SK-N-MC (cell line): ENCODE measurements at regions not wholly inside any gene's neighbourhood (a gene's known extent, or its start where the extent isn't known, plus 50 kb on each side); places are given as distances from the start of the nearest gene placed in this dataset.

ENCODE experiments used
- DNase-seq: peaks from one replicate; pipeline ENCODE4 v3.0.0-alpha.2; 2011; ENCODE audit warnings: low read depth, low spot score
- H3K27ac ChIP-seq: fragments of 200-600 bp; sonication (generic); 2 replicates; pipeline ENCODE4 v1.5.1; 2016; ENCODE audit warnings: mixed run types
- H3K36me3 ChIP-seq: fragments of 200-600 bp; sonication (generic); 2 replicates; pipeline ENCODE4 v1.6.1; 2017; ENCODE audit warnings: antibody characterized with exemption, low read length, mixed read lengths; ENCODE audit not compliant: insufficient read depth
- H3K4me3 ChIP-seq: fragments of 200-600 bp; sonication (generic); 2 replicates; pipeline ENCODE4 v1.5.1; 2016
- H3K9ac ChIP-seq: fragments of 200-600 bp; sonication (generic); 2 replicates; pipeline ENCODE4 v1.8.0; 2017; ENCODE audit warnings: mixed run types, mixed read lengths; ENCODE audit not compliant: insufficient read length
- H3K9me3 ChIP-seq: fragments of 200-600 bp; sonication (generic); 2 replicates; pipeline ENCODE4 v1.6.1; 2017; ENCODE audit warnings: low read depth, mild to moderate bottlenecking, antibody characterized with exemption, low read length, moderate library complexity, mixed read lengths
- EZH2 ChIP-seq: fragments of 200-600 bp; sonication (generic); IDR thresholded peaks from one replicate; pipeline ENCODE4 v1.6.1; 2017; ENCODE audit warnings: antibody characterized with exemption
- FOXP2 ChIP-seq: optimal IDR thresholded peaks from 2 replicates; pipeline ENCODE3; 2011; ENCODE audit warnings: mild to moderate bottlenecking, moderate library complexity; ENCODE audit not compliant: insufficient read depth; ENCODE audit errors: extremely low read length, control extremely low read depth
- POLR2AphosphoS5 ChIP-seq: IDR thresholded peaks from 2 replicates; pipeline ENCODE4 v1.6.1; 2012; ENCODE audit warnings: mild to moderate bottlenecking, low read depth, low read length, borderline replicate concordance

- H3K36me3 ChIP-seq = no peaks in the 10 kb centered on the region
- DNase-seq = no peak
- H3K9me3 ChIP-seq = no peaks in the 10 kb centered on the region
- TF ChIP-seq POLR2AphosphoS5 = no peak
- no peak for TF ChIP-seq FOXP2
- no peak for TF ChIP-seq EZH2
- H3K9ac ChIP-seq = no peak overlapping the region
- H3K4me3 ChIP-seq = no peak overlapping the region
- H3K27ac ChIP-seq = no peak overlapping the region
Observed at GRCh38 chr4:151564321-151564720, 155.3 kb downstream of the FHIP1A start.

DNA sequence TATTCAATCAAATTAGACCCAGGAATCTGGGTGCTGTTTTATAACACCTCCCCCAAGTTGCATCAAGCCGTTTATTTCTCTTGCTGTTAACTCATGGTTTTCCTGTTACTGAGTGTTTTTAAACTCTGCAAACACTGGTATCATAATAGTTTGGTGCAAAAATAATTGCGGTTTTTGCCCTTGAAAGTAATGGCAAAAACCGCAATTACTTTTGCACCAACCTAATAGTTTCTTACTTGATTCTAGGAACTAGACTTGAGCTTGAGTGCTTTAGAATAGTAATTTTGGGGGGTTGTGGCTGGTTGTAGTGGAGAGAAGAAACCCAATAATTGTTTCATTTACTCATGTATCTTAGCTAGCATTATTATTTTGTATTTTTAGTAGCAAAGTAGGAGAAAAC, 156.6 kb downstream of the FHIP1A start:
- no peak overlapping the region for H3K4me3 ChIP-seq
- no peak for TF ChIP-seq FOXP2
- no peak for DNase-seq

DNA sequence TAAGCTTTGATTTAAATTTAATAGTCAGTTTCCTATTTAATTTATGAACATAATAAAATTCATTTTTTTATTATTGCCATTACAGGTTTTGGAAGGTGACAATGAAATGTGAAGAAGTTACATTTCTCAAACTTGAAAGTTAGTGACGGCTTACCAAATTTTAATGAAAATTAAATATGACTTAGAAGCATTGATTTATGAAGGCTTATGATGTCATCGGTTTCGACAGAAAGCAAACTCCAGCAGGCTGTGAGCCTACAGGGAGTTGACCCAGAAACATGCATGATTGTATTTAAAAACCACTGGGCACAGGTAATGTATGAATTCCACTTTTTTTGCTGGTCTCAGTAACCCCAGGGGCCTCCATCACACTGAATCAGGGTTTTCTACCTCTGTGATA, 157.1 kb downstream of the FHIP1A start:
- TF ChIP-seq FOXP2 = no peak
- no peak for TF ChIP-seq EZH2
- TF ChIP-seq POLR2AphosphoS5 = no peak
- no peak overlapping the region for H3K4me3 ChIP-seq
- H3K27ac ChIP-seq = no peak overlapping the region
- H3K36me3 ChIP-seq = no peaks in the 10 kb centered on the region
- no peak overlapping the region for H3K9ac ChIP-seq
- DNase-seq = no peak
- H3K9me3 ChIP-seq = no peaks in the 10 kb centered on the region

More for the DNA sequence above, 156.6 kb downstream of the FHIP1A start:
- no peak overlapping the region for H3K9ac ChIP-seq
- no peaks in the 10 kb centered on the region for H3K36me3 ChIP-seq
- no peak overlapping the region for H3K27ac ChIP-seq
- H3K9me3 ChIP-seq = no peaks in the 10 kb centered on the region

- Histone ChIP-seq H3K9ac (no peak overlapping the region), H3K9me3 (no peaks in the 10 kb centered on the region), H3K27ac (no peak overlapping the region), H3K4me3 (no peak overlapping the region), H3K36me3 (no peaks in the 10 kb centered on the region)
- no peak for DNase-seq
- TF ChIP-seq EZH2 = no peak
- no peak for TF ChIP-seq FOXP2
- no peak for TF ChIP-seq POLR2AphosphoS5
Observed at GRCh38 chr4:151567056-151567455, 158.1 kb downstream of the FHIP1A start.

GRCh38 chr4:151568966-151569365, 160.0 kb downstream of the FHIP1A start:
- no peak overlapping the region for H3K9ac ChIP-seq
- H3K9me3 ChIP-seq = no peaks in the 10 kb centered on the region
- H3K4me3 ChIP-seq = no peak overlapping the region
- TF ChIP-seq EZH2 (no peak), POLR2AphosphoS5 (no peak), FOXP2 (no peak)
- no peak for DNase-seq
- no peak overlapping the region for H3K27ac ChIP-seq
- no peaks in the 10 kb centered on the region for H3K36me3 ChIP-seq

DNA sequence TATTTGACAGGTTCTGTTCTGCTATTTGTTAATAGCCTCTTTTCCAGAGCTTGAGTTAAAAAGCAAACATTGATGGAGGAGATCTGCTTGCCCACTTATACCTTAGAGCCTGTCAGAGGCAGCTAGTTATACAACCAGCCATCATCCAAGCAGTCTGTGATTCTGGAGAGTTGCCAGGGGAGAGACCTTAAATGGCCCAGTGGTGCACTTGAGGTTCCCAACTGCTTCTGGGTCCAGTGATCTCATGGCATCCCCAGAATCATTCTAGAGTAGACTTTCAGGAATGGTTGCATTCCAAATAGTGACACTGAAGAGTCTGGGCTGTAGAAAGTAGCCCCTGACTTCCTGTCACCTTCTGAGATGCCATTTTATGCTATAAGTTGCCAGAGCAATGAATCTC, 160.7 kb downstream of the FHIP1A start:
- no peak overlapping the region for H3K4me3 ChIP-seq
- no peak overlapping the region for H3K27ac ChIP-seq
- DNase-seq = no peak
- TF ChIP-seq FOXP2 (no peak), POLR2AphosphoS5 (no peak), EZH2 (no peak)
- no peaks in the 10 kb centered on the region for H3K9me3 ChIP-seq
- no peak overlapping the region for H3K9ac ChIP-seq
- H3K36me3 ChIP-seq = no peaks in the 10 kb centered on the region

DNA sequence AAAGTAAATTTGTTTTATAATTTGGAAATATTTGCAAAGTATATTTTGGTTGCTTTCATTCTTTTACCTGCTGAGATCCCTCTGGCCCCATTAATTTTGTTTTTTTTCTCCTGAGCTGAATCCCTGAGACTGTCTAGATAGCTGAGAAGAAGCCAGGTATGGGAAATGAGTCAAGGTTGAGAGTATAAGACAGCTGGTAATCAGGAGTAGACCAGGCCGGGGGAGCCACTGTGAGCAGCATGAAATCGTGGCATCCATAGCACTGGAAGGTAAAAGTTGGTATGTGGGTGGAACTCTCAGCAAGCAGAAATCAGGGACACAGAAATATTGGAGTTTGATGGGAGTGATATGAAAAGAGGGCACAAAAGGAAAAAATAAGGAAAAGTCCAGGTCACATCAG, 164.5 kb downstream of the FHIP1A start:
- H3K36me3 ChIP-seq = no peaks in the 10 kb centered on the region
- no peak for DNase-seq
- TF ChIP-seq FOXP2 = no peak
- TF ChIP-seq POLR2AphosphoS5 = no peak
- no peak for TF ChIP-seq EZH2
- H3K9me3 ChIP-seq = no peaks in the 10 kb centered on the region
- no peak overlapping the region for H3K4me3 ChIP-seq
- H3K9ac ChIP-seq = no peak overlapping the region
- H3K27ac ChIP-seq = no peak overlapping the region

DNA sequence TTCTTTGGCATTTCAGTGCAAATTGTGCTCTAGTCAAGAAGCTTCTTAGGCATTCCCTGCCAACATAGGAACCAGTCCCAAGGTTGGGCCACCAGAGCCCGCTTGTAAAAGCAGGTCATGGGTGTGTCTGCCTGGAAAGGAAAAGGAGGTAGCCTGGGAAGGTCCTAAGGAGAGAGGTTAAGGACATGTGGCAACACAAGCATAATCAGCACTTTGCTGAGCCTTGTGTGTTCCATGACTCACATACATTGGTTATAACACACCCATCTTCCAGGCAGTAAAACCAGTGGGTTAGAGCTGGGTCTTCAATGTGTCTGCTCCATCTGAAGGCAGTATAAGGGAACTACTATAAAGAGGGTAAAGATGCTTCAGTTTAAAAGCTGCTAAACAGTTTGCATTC, 165.0 kb downstream of the FHIP1A start:
- H3K9ac ChIP-seq = no peak overlapping the region

GRCh38 chr4:151574968-151575367, 166.0 kb downstream of the FHIP1A start:
- Histone ChIP-seq H3K36me3 (no peaks in the 10 kb centered on the region), H3K27ac (no peak overlapping the region), H3K4me3 (no peak overlapping the region), H3K9me3 (no peaks in the 10 kb centered on the region), H3K9ac (no peak overlapping the region)
- no peak for DNase-seq
- TF ChIP-seq POLR2AphosphoS5 (no peak), FOXP2 (no peak), EZH2 (no peak)

More for the DNA sequence above, 165.0 kb downstream of the FHIP1A start:
- H3K27ac ChIP-seq = no peak overlapping the region
- no peak for DNase-seq
- no peaks in the 10 kb centered on the region for H3K9me3 ChIP-seq
- H3K36me3 ChIP-seq = no peaks in the 10 kb centered on the region
- TF ChIP-seq FOXP2 (no peak), POLR2AphosphoS5 (no peak), EZH2 (no peak)
- no peak overlapping the region for H3K4me3 ChIP-seq
